H4 (cell line): ENCODE measurements at regions not wholly inside any gene's neighbourhood (a gene's known extent, or its start where the extent isn't known, plus 50 kb on each side); places are given as distances from the start of the nearest gene placed in this dataset.
"Not testable (repeated sequence)": the region's sequence is repeated elsewhere in the genome, so short reads cannot be mapped to it uniquely, and the experiment has no call there.

Experiments used
- DNase-seq: peaks from one replicate; pipeline ENCODE4 v3.0.0-alpha.2; 2015; ENCODE audit warnings: low spot score

- no peak for DNase-seq
Measured at GRCh38 chr1:243996223-243996622, 54.9 kb upstream of the ZBTB18 start.

GRCh38 chr1:243991650-243992049 is 59.4 kb upstream of the ZBTB18 start:
- DNase-seq = no peak

- no peak for DNase-seq
Measured at GRCh38 chr1:243984788-243985187, 66.3 kb upstream of the ZBTB18 start.

- DNase-seq = no peak
Measured at GRCh38 chr1:243982447-243983018, 68.5 kb upstream of the ZBTB18 start.

GRCh38 chr1:243980471-243980870 is 70.6 kb upstream of the ZBTB18 start:
- no peak for DNase-seq

GRCh38 chr1:243980071-243980470 is 71.0 kb upstream of the ZBTB18 start:
- DNase-seq = no peak

- DNase-seq = no peak
Measured at GRCh38 chr1:243979396-243979795, 71.7 kb upstream of the ZBTB18 start.

GRCh38 chr1:243977094-243977493 is 74.0 kb upstream of the ZBTB18 start:
- DNase-seq = no peak

GRCh38 chr1:243974451-243975292 is 76.4 kb upstream of the ZBTB18 start:
- no peak for DNase-seq

GRCh38 chr1:243973169-243973568 is 77.9 kb upstream of the ZBTB18 start:
- no peak for DNase-seq

- no peak for DNase-seq
Measured at GRCh38 chr1:243970077-243970476, 81.0 kb upstream of the ZBTB18 start.

GRCh38 chr1:243968413-243968812 is 82.7 kb upstream of the ZBTB18 start:
- DNase-seq = no peak

GRCh38 chr1:243964915-243965314 is 86.2 kb upstream of the ZBTB18 start:
- DNase-seq = no peak

- no peak for DNase-seq
Measured at GRCh38 chr1:243963571-243963970, 87.5 kb upstream of the ZBTB18 start.

- no peak for DNase-seq
Measured at GRCh38 chr1:243962541-243962940, 88.5 kb upstream of the ZBTB18 start.

- DNase-seq = no peak
Measured at GRCh38 chr1:243959998-243960397, 91.1 kb upstream of the ZBTB18 start.

GRCh38 chr1:243957141-243957540 is 93.9 kb upstream of the ZBTB18 start:
- DNase-seq = no peak

GRCh38 chr1:243956450-243956849 is 94.6 kb upstream of the ZBTB18 start:
- DNase-seq = no peak

GRCh38 chr1:243951207-243951606 is 99.9 kb upstream of the ZBTB18 start:
- not testable (repeated sequence) for DNase-seq

GRCh38 chr1:243950166-243950565 is 100.1 kb upstream of the AKT3 start:
- DNase-seq = peak; percentile 15

- peak; percentile 13 for DNase-seq
Measured at GRCh38 chr1:243946946-243947345, 96.9 kb upstream of the AKT3 start.

- DNase-seq = no peak
Measured at GRCh38 chr1:243946253-243946652, 96.2 kb upstream of the AKT3 start.

- no peak for DNase-seq
Measured at GRCh38 chr1:243945727-243946126, 95.7 kb upstream of the AKT3 start.
